Pancreas (tissue), 10 donors: ENCODE measurements at regions not wholly inside any gene's neighbourhood (a gene's known extent, or its start where the extent isn't known, plus 50 kb on each side); places are given as distances from the start of the nearest gene placed in this dataset.

Experiments used
- ATAC-seq, 4 donors: fragments of 200-7000 bp; cut with Tn5 transposase; one replicate each; pipeline versions ENCODE4 v1.8.0 to v1.9.1; 2020; ENCODE audit warnings: mild to moderate bottlenecking in 4 of 4, moderate library complexity in 4 of 4
- DNase-seq, 6 donors: peaks; one replicate each; pipeline ENCODE4 v3.0.0-alpha.2; 2020
- FAIRE-seq: peaks from 2 replicates; lab custom pipeline; 2012; peaks lifted over from hg19 to GRCh38; lab: Jason Lieb, UNC
- H3K27ac ChIP-seq, 4 donors: fragments of 200-600 bp; sonication (generic); 1 replicate in 3 of 4; 2 replicates in 1 of 4; pipeline versions ENCODE4 v1.5.0 to v1.8.0; 2020
- H3K27me3 ChIP-seq, 4 donors: fragments of 200-600 bp; one replicate each; pipeline ENCODE4 v1.8.0; 2021
- H3K36me3 ChIP-seq, 3 donors: fragments of 200-600 bp; sonication (generic) in 1 of 3; one replicate each; pipeline versions ENCODE4 v1.5.0 to v1.8.0; 2020 to 2021
- H3K4me1 ChIP-seq, 3 donors: fragments of 200-600 bp; one replicate each; pipeline ENCODE4 v1.8.0; 2021
- H3K4me3 ChIP-seq, 4 donors: fragments of 200-600 bp; sonication (generic) in 2 of 4; one replicate each; pipeline versions ENCODE4 v1.5.0 to v1.8.0; 2020 to 2021
- H3K9me3 ChIP-seq, 4 donors: fragments of 200-600 bp; one replicate each; pipeline ENCODE4 v1.8.0; 2021
- CTCF ChIP-seq, 4 donors: fragments of 200-600 bp; sonication (generic) in 3 of 4; IDR thresholded peaks; one replicate each; pipeline versions ENCODE4 v1.5.0 to v1.8.0; 2021; ENCODE audit warnings: antibody characterized with exemption in 4 of 4
- WGBS, 2 donors: extraction: QIAGEN DNeasy Blood & Tissue Kit; methylation state at CpG; one replicate each; pipeline ENCODE4 v1.1.7; 2013; 5-methylcytosine and 5-hydroxymethylcytosine counted together
- intact Hi-C, 3 donors: fragments of 100-400 bp; cut with DNase I; formaldehyde crosslinking; loops; one replicate each; pipeline versions ENCODE4 v1.11.1 to v1.14.2; 2022
- donor health status: healthy with polysubstance abuse.
- donor health status: DM: no; HTN: no; CAD: no; lungs with moderate emphysema.
- donor health status: DM: no; HTN: no; CAD: no.
- donor health status: control.
- donor health status: control.
- donor health status: Bipolar disorder and iron deficiency.
- donor health status: DM: yes; HTN: yes; CAD: no.
- donor health status: DM: no; HTN: no; CAD: no.
- donor health status: DM: no; HTN: no; CAD: no.
- donor health status: DM: yes; HTN: yes; CAD: no.

DNA sequence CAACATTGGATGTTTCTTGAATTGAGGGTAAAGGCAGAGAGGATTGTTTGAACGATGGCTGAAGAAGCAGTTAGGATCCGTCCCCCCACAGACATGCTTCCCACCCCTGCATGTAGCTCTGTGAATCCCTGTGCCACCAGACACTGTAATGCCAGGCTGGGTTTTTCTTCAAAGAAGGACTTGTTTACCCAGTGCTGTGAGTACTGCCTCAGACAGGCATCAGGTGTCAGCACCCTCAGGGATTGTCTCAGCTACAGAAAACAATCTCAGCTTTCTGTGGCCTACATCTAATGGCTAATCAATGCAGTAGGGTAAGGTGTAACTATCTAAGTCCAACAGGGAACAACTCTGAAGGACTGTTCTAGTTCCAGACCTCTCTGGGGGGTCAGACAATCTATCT, 853.0 kb upstream of the EPHA7 start:
- FAIRE-seq (no peak), DNase-seq (no peak), ATAC-seq (no peak)
- Histone ChIP-seq H3K4me1 (no peaks in the 10 kb centered on the region), H3K4me3 (no peak overlapping the region), H3K27me3 (no peaks in the 10 kb centered on the region), H3K36me3 (no peaks in the 10 kb centered on the region), H3K9me3 (no peaks in the 10 kb centered on the region), H3K27ac (no peak overlapping the region)
- TF ChIP-seq CTCF (IDR thresholded peaks at IDR 0.05): no peak
- intact Hi-C loops: no loop called here
- 35 to 66% methylated on average over 2 of the region's 2 CpGs for WGBS, 2 donors

DNA sequence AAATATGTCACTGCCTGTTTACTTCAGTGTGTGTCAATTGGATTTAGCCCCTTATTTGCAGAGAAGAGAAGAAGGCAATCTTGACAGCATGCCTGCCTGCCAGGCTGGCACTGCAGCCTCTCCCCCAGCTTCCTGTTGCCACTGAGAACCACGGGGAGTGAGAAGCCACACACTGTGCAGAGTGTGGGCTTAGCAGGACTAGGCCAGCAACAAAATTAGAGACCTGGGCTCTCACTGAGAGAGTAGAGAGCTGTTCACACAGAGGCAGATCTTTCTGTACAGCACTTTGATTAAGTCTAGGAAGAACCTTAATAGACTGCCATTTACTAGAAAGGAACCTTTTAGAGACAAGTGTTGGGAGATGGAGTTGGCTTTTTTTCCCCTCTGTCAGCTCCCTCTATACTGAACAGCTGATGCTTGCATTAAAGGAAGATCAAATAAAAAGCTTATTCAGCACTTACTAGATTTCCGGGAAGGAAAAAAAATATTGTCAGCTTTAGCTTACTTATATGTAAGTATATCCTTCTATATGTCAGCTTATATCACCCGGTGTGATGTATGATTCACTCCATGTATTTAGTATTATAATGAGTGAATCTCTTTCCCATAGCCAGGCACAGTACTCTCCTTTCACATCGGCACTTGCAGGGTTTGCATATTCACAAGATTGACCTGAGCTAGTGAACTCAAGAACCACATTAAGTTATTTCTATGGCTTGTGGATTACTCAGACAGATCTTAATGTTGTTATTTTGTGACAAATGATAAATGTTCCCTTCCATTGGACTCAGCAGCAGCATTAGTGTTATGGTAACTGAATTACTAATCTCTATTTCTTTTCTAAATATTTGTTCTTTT, 851.0 kb upstream of the EPHA7 start:
- no peak for FAIRE-seq
- peak in 1 of 4 donors; percentile 41 for ATAC-seq
- Histone ChIP-seq H3K4me1 (no peaks in the 10 kb centered on the region), H3K27me3 (no peaks in the 10 kb centered on the region), H3K27ac (no peak overlapping the region), H3K9me3 (no peaks in the 10 kb centered on the region), H3K4me3 (no peak overlapping the region), H3K36me3 (no peaks in the 10 kb centered on the region)
- TF ChIP-seq CTCF (IDR thresholded peaks at IDR 0.05): no peak
- no peak for DNase-seq
- intact Hi-C loops: no loop called here
- WGBS, 2 donors: 58 to 59% methylated on average over 4 of the region's 4 CpGs

DNA sequence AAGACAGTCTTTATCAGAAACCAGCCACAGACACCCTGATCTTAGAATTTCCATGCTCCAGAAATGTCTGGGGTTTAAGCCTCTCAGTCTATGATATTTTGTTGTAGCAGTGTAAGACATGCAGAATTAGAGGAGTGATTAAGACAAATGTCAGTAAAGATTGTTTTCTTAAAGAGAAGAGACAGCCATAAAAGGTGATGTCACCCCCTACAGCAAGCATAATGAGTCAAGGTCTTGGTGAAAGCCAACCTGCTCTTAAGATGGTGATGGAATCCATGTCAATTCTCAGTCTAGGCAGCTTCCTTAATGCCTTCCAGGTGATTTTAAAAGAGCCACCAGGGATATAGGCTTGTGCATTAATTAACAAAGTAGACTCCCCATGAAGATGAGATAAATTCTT, 849.9 kb upstream of the EPHA7 start:
- no peak for TF ChIP-seq CTCF (IDR thresholded peaks at IDR 0.05)
- Histone ChIP-seq H3K27me3 (no peaks in the 10 kb centered on the region), H3K9me3 (no peaks in the 10 kb centered on the region), H3K36me3 (no peaks in the 10 kb centered on the region), H3K4me3 (no peak overlapping the region), H3K27ac (no peak overlapping the region), H3K4me1 (no peaks in the 10 kb centered on the region)
- ATAC-seq (no peak), DNase-seq (no peak), FAIRE-seq (no peak)
- intact Hi-C loops: no loop called here

DNA sequence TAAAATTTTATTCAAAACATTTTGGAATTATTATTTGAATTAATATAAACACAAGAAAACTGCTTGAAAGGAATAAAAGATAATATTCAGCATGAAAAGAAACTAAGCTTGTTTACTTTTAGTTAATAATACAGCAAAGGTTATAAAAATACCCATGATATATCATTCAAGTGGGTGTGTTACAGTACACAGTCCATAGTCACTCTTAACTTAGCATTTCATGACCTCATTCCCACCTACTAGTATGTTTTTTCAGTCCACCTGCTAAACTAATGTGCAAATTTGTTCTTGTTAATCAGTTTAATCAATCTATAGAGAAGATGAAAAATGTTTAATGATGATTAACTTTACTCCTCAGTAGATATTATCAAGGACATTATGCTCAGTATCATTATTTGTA, 841.4 kb upstream of the EPHA7 start:
- no peak for TF ChIP-seq CTCF (IDR thresholded peaks at IDR 0.05)
- no peaks in the 10 kb centered on the region for H3K9me3 ChIP-seq
- ATAC-seq (no peak), DNase-seq (no peak), FAIRE-seq (peak; percentile 17)
- H3K27ac ChIP-seq: no peak overlapping the region
- no peaks in the 10 kb centered on the region for H3K4me1 ChIP-seq
- intact Hi-C loops: no loop called here
- no peaks in the 10 kb centered on the region for H3K36me3 ChIP-seq
- no peak overlapping the region for H3K4me3 ChIP-seq
- H3K27me3 ChIP-seq: no peaks in the 10 kb centered on the region

DNA sequence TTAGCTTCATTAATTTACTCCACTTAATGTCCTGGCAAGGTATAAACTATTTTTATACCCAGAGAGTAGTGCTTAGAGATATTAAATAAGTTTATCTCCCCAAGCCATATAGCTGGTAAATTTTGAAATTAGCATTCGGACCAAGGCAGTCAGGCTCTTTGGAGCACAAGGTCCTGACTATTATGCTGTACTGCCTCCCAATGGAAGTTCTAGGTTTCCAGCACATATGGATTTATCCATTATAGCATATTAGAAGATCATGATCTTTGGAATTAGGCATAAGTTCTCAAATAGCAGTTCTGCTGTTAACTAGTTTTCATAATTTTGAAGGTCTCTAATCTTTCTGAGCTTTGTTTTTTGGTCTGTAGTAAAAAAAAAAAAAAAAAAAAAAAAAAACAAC, 835.3 kb upstream of the EPHA7 start:
- intact Hi-C loops: no loop called here
- no peak for FAIRE-seq
- TF ChIP-seq CTCF (IDR thresholded peaks at IDR 0.05): no peak
- no peak for ATAC-seq
- Histone ChIP-seq H3K9me3 (no peaks in the 10 kb centered on the region), H3K4me3 (no peak overlapping the region), H3K36me3 (no peaks in the 10 kb centered on the region), H3K4me1 (no peaks in the 10 kb centered on the region), H3K27ac (no peak overlapping the region), H3K27me3 (no peaks in the 10 kb centered on the region)
- WGBS, 2 donors: 48 to 59% methylated on average over 1 of the region's 1 CpG
- DNase-seq: no peak
